ENCODE measurements at regions not wholly inside any gene's neighbourhood (a gene's known extent, or its start where the extent isn't known, plus 50 kb on each side); places are given as distances from the start of the nearest gene placed in this dataset.

DNA sequence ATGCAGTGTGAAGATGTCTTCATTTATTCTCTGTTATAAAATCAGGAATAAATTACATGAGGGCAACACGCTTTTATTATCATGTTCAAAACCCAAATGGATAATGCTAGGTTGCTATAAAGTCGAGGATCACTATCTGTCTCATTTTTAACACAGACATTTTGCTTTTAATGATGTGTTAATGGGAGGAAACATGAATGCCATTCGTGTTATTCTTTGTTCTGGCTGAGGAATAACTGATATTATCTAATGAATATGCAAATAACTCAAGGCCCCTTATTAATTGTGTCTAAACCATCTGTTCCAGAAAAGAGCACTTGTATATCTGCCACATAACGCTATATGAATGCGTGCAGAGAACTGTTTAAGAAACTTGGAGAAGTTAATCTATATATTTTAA, 576.1 kb downstream of the DCDC2C start:
- no peak for TF ChIP-seq POLR2A (IDR thresholded peaks at IDR 0.05; ENCODE audit: low read length)
- no peak for TF ChIP-seq GATA1 (IDR thresholded peaks at IDR 0.05; ENCODE audit: low read depth, low read length)
